ENCODE measurements at regions not wholly inside any gene's neighbourhood (a gene's known extent, or its start where the extent isn't known, plus 50 kb on each side); places are given as distances from the start of the nearest gene placed in this dataset.

- Histone ChIP-seq H3K4me1 (ENCODE audit: insufficient read depth, low read length) (no peaks in the 10 kb centered on the region), H3K4me2 (ENCODE audit: insufficient read depth, low read length) (no peak overlapping the region), H2AFZ (ENCODE audit: low read length) (no peak overlapping the region), H3K4me3 (ENCODE audit: insufficient read depth, low read length) (no peak overlapping the region), H3K9me3 (ENCODE audit: low read depth, low read length) (no peaks in the 10 kb centered on the region), H3K79me2 (ENCODE audit: insufficient read depth, low read length) (no peaks in the 10 kb centered on the region), H3K27me3 (ENCODE audit: insufficient read depth, low read length) (no peaks in the 10 kb centered on the region), H4K20me1 (ENCODE audit: insufficient read depth, low read length) (no peaks in the 10 kb centered on the region), H3K27ac (ENCODE audit: low read depth, low read length) (no peak overlapping the region), H3K36me3 (ENCODE audit: insufficient read depth, low read length) (no peaks in the 10 kb centered on the region)
- no peak for DNase-seq (ENCODE audit: insufficient read length, low spot score, missing footprints)
- TF ChIP-seq CTCF (IDR thresholded peaks at IDR 0.05; ENCODE audit: extremely low read depth, low read depth, low read length): no peak
Measured at GRCh38 chr1:194584052-194584451, 1397.6 kb upstream of the B3GALT2 start.

DNA sequence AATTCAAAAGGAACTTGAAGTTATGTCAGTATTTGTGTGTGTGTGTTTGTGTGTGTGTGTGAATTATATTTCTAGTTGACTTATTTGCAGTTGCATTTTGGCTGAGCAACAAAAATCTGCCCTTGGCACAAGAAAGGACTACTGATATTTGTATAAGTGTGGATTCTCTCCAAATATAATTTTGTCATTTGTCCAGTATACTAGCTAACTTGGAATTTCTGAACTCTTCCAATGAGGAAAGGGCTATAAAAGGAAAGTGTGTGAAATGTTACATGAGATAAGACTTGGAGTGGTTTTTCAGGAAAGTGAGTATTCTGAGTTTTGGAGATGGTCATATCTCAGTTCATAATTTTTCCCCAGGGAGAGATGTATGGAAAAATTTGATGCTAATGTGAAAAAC, 1384.1 kb upstream of the B3GALT2 start:
- Histone ChIP-seq H3K36me3 (ENCODE audit: insufficient read depth, low read length) (no peaks in the 10 kb centered on the region), H3K27me3 (ENCODE audit: insufficient read depth, low read length) (no peaks in the 10 kb centered on the region), H2AFZ (ENCODE audit: low read length) (no peak overlapping the region), H3K79me2 (ENCODE audit: insufficient read depth, low read length) (no peaks in the 10 kb centered on the region), H4K20me1 (ENCODE audit: insufficient read depth, low read length) (no peaks in the 10 kb centered on the region), H3K9me3 (ENCODE audit: low read depth, low read length) (no peaks in the 10 kb centered on the region), H3K4me1 (ENCODE audit: insufficient read depth, low read length) (no peaks in the 10 kb centered on the region), H3K4me2 (ENCODE audit: insufficient read depth, low read length) (no peak overlapping the region), H3K4me3 (ENCODE audit: insufficient read depth, low read length) (no peak overlapping the region), H3K27ac (ENCODE audit: low read depth, low read length) (no peak overlapping the region)
- TF ChIP-seq CTCF (IDR thresholded peaks at IDR 0.05; ENCODE audit: extremely low read depth, low read depth, low read length): no peak
- DNase-seq (ENCODE audit: insufficient read length, low spot score, missing footprints): no peak

- no peak overlapping the region for H3K4me2 ChIP-seq (ENCODE audit: insufficient read depth, low read length)
- no peak for DNase-seq (ENCODE audit: insufficient read length, low spot score, missing footprints)
- no peaks in the 10 kb centered on the region for H3K9me3 ChIP-seq (ENCODE audit: low read depth, low read length)
- no peaks in the 10 kb centered on the region for H3K79me2 ChIP-seq (ENCODE audit: insufficient read depth, low read length)
- no peaks in the 10 kb centered on the region for H3K36me3 ChIP-seq (ENCODE audit: insufficient read depth, low read length)
- no peak overlapping the region for H3K27ac ChIP-seq (ENCODE audit: low read depth, low read length)
- H4K20me1 ChIP-seq (ENCODE audit: insufficient read depth, low read length): no peaks in the 10 kb centered on the region
- TF ChIP-seq CTCF (IDR thresholded peaks at IDR 0.05; ENCODE audit: extremely low read depth, low read depth, low read length): no peak
- no peaks in the 10 kb centered on the region for H3K27me3 ChIP-seq (ENCODE audit: insufficient read depth, low read length)
- H3K4me1 ChIP-seq (ENCODE audit: insufficient read depth, low read length): no peaks in the 10 kb centered on the region
- H2AFZ ChIP-seq (ENCODE audit: low read length): no peak overlapping the region
- no peak overlapping the region for H3K4me3 ChIP-seq (ENCODE audit: insufficient read depth, low read length)
Measured at GRCh38 chr1:194568610-194569009, 1382.2 kb upstream of the B3GALT2 start.

- no peaks in the 10 kb centered on the region for H4K20me1 ChIP-seq (ENCODE audit: insufficient read depth, low read length)
- no peaks in the 10 kb centered on the region for H3K9me3 ChIP-seq (ENCODE audit: low read depth, low read length)
- no peak overlapping the region for H3K4me2 ChIP-seq (ENCODE audit: insufficient read depth, low read length)
- no peak for TF ChIP-seq CTCF (IDR thresholded peaks at IDR 0.05; ENCODE audit: extremely low read depth, low read depth, low read length)
- H3K4me3 ChIP-seq (ENCODE audit: insufficient read depth, low read length): no peak overlapping the region
- no peaks in the 10 kb centered on the region for H3K79me2 ChIP-seq (ENCODE audit: insufficient read depth, low read length)
- H3K4me1 ChIP-seq (ENCODE audit: insufficient read depth, low read length): no peaks in the 10 kb centered on the region
- no peak for DNase-seq (ENCODE audit: insufficient read length, low spot score, missing footprints)
- no peaks in the 10 kb centered on the region for H3K27me3 ChIP-seq (ENCODE audit: insufficient read depth, low read length)
- no peak overlapping the region for H2AFZ ChIP-seq (ENCODE audit: low read length)
- H3K27ac ChIP-seq (ENCODE audit: low read depth, low read length): no peak overlapping the region
- H3K36me3 ChIP-seq (ENCODE audit: insufficient read depth, low read length): no peaks in the 10 kb centered on the region
Measured at GRCh38 chr1:194548071-194548470, 1361.7 kb upstream of the B3GALT2 start.

All from osteoblast (primary cell).